RWPE1 (cell line): ENCODE measurements at regions not wholly inside any gene's neighbourhood (a gene's known extent, or its start where the extent isn't known, plus 50 kb on each side); places are given as distances from the start of the nearest gene placed in this dataset.

Experiments
- CTCF ChIA-PET: fragments of 350-600 bp; sonication (Branson Sonifier 250); formaldehyde crosslinking; extraction: SDS; loops from one replicate; lab custom pipeline; 2021; lab: Yijun Ruan, JAX
- POLR2A ChIA-PET: fragments of 400-600 bp; formaldehyde crosslinking; extraction: SDS; loops from one replicate; lab custom pipeline; 2020; ENCODE audit warnings: antibody characterized with exemption; ENCODE audit not compliant: low non-redundant PET; lab: Yijun Ruan, JAX
- DNase-seq: peaks from one replicate; pipeline ENCODE4 v3.0.0; 2012; ENCODE audit warnings: low spot score
- H3K27ac ChIP-seq: fragments of 450-650 bp; 2 replicates; pipeline ENCODE4 v1.5.1; 2017
- CTCF ChIP-seq: fragments of 450-650 bp; conservative IDR thresholded peaks from 2 replicates; pipeline ENCODE4 v1.5.1; 2017; ENCODE audit warnings: low read depth, mild to moderate bottlenecking

- CTCF ChIA-PET = interaction anchor here (0.5 to 0.6 kb wide), 2 partner anchors 128 to 302 kb away, joined by 3 to 6 read pairs; no protein-coding TSS in a partner anchor
- H3K27ac ChIP-seq = no peak overlapping the region
- TF ChIP-seq CTCF = no peak
- DNase-seq = no peak
- POLR2A ChIA-PET = no interaction called here
Measured at GRCh38 chr3:110473405-110473804, 598.2 kb upstream of the NECTIN3 start.

GRCh38 chr3:110474397-110474796 lies 597.2 kb upstream of the NECTIN3 start:
- CTCF ChIA-PET = no interaction called here
- POLR2A ChIA-PET = no interaction called here
- H3K27ac ChIP-seq = no peak overlapping the region
- DNase-seq = no peak
- TF ChIP-seq CTCF = no peak

- DNase-seq = no peak
- no peak overlapping the region for H3K27ac ChIP-seq
- no peak for TF ChIP-seq CTCF
- POLR2A ChIA-PET = no interaction called here
- CTCF ChIA-PET = no interaction called here
Measured at GRCh38 chr3:110478377-110479054, 593.1 kb upstream of the NECTIN3 start.

- CTCF ChIA-PET = no interaction called here
- no peak for TF ChIP-seq CTCF
- POLR2A ChIA-PET = no interaction called here
- H3K27ac ChIP-seq = no peak overlapping the region
- DNase-seq = no peak
Measured at GRCh38 chr3:110479731-110480130, 591.9 kb upstream of the NECTIN3 start.

GRCh38 chr3:110485389-110485788 lies 586.2 kb upstream of the NECTIN3 start:
- no peak overlapping the region for H3K27ac ChIP-seq
- TF ChIP-seq CTCF = no peak
- no peak for DNase-seq
- CTCF ChIA-PET = no interaction called here
- POLR2A ChIA-PET = no interaction called here

GRCh38 chr3:110487840-110488239 lies 583.8 kb upstream of the NECTIN3 start:
- ChIA-PET CTCF (no interaction called here), POLR2A (no interaction called here)
- no peak for DNase-seq
- no peak for TF ChIP-seq CTCF
- H3K27ac ChIP-seq = no peak overlapping the region
